NK-92 treated with Interleukin-12 subunit alpha and Interleukin-12 subunit beta, amount 100 ng/mL, for 24 hours (cell line): ENCODE measurements at regions not wholly inside any gene's neighbourhood (a gene's known extent, or its start where the extent isn't known, plus 50 kb on each side); places are given as distances from the start of the nearest gene placed in this dataset.

Experiments
- DNase-seq: peaks from one replicate; lab custom pipeline; 2025; lab: John Stamatoyannopoulos, UW

DNA sequence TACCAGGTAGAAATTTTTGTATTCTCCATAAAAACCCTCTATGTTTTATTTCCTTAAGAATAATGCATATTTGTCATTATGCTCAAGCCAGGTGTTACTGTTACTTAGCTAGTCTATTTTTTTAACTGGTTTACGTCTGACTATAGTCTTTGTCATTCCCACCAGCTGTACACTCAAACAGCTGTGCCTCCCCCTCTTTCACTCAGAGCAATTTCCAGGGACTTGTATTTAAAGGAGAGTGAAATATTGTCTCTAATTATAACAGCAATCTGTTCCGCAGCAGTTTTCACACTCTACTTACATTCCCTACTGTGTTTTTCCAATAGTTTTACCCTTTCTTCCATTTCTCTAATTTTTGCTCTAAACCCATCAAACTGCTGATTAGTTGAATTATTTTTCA, 813.6 kb upstream of the MIR17HG start:
- DNase-seq: no peak

DNA sequence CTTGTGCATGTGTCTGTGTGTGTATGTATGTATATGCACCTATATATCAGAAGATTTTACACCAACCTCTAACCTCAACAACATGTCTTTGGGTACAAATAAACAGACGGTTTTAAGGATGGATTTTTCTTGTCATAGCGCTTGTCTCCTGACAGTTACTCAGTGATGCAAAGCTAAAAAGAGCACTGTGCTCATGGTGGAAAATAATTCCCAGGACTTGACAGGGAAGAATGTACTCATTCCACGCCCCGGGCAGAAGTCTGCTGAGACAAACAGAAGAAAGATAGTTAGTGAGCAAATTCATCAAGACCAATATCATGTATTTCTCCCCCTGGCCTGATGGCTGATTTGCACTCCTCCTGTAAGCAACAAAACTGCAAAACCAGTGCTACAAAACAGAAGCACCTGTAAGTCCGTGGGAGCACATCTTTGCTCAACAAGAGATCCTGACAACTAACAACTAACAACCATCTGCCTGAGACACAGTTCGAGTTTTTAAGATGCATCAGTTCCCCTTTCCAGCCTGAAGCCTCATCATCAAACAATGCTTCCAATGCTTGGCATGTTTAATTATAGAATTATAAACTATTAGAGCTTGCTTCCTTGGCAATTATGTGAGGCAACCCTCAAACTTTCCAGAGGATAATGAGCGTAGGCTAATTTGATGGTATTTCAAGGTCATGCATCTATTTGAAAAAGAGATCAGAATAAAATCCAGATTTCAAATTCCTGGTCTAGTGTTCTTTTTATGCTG, 812.7 kb upstream of the MIR17HG start:
- DNase-seq: no peak

DNA sequence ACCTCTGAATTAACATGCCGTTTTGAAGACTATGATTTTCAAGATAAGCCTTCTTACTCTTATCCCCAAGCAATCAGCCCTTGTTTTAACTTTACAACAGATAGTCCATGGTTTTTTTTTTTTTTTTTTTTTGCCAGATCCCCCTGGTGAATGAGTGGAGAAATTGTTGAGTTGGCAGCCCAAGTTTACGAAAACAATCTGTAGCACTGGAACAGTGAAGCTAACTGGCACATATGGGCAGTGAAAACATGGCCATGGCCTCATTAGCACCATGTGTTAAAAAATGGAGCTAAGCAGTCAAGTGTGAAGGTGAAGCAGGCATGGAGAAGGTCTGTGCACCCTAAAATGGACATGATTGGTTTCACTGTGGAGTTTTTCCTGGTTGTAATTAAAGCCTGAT, 812.1 kb upstream of the MIR17HG start:
- no peak for DNase-seq

DNA sequence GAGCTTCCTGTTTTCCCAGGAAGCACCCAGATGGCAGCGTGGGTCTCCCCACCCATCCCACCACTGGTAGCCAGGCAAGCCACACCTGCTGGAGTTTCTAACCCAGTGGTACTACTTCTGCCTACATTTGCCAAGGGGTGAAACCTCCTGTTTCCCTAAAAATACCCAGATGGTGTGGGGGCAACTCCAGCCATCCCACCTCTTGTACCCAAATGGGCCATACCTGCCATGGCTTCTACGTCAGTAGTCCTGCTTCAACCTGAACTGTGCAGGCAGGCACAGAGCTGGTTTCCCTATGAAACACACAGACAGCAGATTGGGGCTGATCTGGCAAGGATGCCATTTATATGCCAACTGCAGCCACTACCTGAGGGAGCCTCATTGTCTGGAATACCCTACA, 809.4 kb upstream of the MIR17HG start:
- DNase-seq: no peak

DNA sequence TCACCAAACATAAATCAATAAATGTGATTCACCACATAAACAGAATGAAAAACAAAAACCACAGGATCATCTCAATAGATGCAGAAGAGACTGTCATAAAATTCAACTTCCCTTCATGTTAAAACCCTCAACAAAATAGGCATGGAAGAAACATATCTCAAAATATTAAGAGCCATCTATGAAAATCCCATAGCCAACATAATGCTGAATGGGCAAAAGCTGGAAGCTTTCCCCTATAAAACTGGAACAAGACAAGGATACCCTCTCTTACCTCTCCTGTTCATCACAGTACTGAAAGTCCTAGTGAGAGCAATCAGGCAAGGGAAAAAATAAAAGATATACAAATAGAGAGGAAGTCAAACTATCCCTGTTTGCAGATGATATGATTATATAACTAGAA, 806.1 kb upstream of the MIR17HG start:
- no peak for DNase-seq

DNA sequence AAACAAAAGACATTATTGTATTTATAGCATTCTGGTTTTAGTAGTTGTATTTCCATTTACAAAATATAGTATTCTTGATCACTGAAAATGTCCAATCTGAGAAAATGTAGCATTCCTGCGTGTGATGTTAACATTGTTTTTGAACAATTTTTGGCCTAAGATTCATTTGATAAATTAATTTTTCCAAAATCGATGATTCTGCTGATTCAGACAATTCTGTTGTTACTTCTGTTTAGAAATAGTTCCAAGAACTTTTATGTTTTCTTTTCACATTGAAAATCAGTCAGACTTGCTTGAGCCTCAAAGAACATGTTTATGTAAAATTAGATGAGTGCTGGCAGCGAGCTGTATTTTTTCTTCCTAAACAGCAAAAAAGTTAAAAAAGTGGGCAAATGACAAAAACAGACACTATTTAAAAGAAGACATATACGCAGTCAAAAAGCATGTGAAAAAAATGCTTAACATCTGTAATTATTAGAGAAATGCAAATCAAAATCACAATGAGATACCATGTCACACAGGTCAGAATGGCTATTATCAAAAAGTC, 804.5 kb upstream of the MIR17HG start:
- no peak for DNase-seq

DNA sequence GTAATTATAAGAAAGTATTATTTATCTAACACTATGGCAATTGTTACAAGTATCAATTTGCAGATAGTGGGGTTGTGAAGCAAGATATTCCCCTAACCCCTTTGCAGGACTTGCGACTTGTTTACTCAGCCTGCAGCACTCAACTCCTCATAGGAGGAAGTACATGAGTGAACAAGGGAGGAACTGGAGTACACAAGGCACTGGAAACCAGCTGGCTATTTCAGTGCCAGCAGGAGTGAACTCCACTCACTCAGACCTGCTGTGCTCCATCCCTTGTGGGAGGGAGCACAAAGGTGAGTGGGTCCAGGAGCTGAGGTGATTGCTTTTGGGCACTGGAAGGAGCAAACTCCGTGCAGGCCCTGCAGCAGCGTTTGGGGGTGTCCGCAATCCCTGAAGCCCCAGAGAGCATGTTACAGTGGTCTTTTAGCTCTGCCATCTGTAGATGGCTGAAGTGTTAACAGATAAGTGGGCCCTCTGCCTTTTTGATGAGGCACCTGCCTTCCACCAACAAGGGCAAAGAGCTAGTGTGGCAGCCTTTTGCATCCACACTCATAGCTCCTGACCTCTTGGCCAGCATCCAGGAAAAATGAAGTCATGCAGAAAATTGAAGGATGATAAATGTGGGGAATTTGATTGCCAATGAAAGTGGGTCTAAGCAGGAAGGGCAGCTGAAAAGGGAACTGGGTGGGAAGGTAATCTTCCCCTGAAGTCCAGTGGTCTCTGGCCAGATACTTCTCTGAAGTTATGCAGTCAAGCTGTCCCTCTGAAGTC, 802.2 kb upstream of the MIR17HG start:
- DNase-seq: no peak

- DNase-seq: no peak
These were observed 800.2 kb upstream of the MIR17HG start for GRCh38 chr13:90547272-90547790.

GRCh38 chr13:90551253-90551652, 796.2 kb upstream of the MIR17HG start:
- no peak for DNase-seq

GRCh38 chr13:90552702-90553101, 794.8 kb upstream of the MIR17HG start:
- no peak for DNase-seq

DNA sequence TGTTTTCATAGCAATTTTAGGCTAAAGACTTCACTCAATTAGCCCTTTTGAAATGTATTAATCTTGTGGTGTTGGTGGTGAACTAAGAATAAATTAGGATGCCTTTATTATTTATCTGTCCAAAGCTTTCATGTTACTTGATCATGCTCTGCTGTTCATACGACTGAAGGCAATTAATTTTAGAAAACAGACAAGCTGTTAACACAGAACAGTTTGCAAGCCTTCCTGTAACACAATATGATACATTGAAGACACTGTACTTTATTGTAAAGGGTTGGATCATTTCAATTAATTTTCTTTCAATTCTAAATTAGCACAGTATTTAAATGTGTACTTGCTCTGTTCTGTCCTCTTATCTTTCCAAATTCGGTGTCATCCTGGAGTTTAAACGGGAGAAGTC, 794.3 kb upstream of the MIR17HG start:
- DNase-seq: no peak

- DNase-seq: no peak
These were observed 789.9 kb upstream of the MIR17HG start for GRCh38 chr13:90557626-90558025.

DNA sequence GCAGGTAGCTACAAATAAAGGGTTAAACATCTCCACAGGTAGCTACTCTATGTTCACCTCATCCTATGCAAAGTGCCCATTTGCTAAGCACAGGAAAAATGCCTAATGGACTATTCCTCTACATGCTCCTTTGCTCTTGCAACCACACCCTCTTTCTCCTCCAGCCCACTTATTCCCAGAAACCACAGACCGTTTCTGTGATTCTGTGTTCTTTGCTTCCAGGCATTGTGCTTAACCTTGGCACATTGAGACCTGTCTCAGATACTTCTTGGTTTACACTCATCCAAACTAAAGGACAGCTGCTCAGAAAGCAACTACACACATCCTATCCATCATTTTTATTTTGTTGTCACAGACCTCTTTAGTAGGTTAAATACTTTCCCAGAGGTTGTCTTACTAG, 785.0 kb upstream of the MIR17HG start:
- DNase-seq: no peak

- DNase-seq: no peak
These were observed 783.4 kb upstream of the MIR17HG start for GRCh38 chr13:90564096-90564495.

- DNase-seq: no peak
These were observed 782.9 kb upstream of the MIR17HG start for GRCh38 chr13:90564566-90564965.

DNA sequence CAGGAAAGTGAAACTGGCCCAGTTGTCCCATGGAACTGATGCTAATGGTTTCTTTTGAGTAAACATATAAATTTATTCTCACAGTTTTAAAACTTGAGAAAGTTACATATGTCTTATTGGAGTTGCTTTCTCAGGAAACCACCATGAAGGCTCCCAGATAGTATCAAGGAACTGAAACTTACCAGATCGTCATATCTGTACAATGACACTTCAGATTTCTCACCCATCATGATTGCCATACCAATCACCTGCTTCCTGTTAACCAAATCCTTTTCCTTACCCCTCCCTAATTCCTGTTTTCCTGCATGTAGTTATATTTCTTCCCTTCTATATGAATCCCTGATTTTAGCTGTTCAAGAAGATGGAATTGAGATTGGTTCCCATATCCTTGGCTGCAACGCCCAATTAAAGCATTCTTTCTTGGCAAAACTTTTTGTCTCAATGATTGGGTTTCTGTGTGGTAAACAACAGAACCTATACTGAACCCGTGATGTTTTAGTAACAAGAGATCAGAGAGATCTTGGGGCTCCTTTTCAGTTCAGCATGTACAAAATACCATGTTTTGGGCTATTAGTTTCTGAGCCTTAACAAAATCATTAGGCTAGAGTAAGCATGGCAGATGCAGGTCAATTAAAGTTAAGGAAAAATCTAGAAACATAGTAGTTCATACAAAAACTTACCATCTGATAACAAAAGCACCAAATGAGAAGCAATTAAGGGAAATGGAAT, 781.3 kb upstream of the MIR17HG start:
- no peak for DNase-seq

DNA sequence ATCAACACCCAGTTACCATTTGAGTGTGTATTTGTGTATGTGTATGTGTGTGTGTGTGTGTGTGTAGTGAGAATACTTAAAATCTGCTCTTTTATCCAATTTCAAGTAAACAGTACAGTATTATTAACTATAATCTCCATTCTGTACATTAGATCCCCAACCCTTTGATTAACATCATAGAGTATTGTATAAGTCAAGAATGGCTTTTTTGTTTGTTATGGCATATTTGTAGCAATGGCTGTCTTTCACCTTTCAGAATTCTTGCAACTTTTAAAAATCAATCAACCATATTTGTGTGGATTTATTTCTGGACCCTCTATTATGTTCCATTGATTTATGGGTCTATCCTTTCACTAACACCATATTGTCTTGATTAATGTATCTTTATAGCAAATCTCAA, 779.3 kb upstream of the MIR17HG start:
- DNase-seq: no peak

DNA sequence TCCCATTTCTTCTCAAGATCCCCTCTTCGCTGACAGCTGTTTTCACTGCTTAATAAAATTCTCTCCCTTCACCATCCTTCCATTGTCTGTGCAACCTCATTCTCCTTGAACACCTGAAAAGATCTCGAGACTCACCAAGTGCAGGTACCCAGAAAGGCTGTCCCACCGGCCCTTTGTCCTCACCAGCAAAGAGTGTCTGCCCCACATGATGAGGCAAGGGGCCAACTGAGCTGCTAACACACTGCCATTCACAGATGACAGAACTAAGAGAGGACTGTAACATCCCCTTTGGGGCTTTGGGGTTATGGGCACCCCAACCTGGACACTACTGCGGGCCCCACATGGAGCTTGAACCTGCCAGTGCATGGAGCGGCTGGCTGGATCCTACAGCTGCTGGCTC, 771.4 kb upstream of the MIR17HG start:
- DNase-seq: no peak

DNA sequence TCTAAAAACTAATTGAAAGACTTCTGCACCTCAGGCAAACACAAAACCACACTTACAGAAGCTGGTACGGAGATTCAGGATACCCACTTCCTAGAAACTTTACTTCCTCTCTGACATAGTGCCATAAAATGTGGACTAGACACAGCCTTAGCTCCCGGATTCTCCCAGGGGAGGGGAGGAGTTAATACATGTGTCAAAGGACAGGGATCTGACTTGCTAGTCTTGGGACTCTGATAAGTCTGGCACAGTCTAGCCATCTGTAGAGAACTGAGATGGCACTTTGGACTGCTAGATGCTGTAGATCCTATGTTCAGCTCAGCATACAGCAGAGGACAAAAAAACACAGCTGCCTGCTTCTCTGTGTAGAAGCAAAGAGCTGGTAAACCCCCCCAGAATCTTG, 769.8 kb upstream of the MIR17HG start:
- no peak for DNase-seq

- no peak for DNase-seq
These were observed 762.1 kb upstream of the MIR17HG start for GRCh38 chr13:90585392-90585791.

DNA sequence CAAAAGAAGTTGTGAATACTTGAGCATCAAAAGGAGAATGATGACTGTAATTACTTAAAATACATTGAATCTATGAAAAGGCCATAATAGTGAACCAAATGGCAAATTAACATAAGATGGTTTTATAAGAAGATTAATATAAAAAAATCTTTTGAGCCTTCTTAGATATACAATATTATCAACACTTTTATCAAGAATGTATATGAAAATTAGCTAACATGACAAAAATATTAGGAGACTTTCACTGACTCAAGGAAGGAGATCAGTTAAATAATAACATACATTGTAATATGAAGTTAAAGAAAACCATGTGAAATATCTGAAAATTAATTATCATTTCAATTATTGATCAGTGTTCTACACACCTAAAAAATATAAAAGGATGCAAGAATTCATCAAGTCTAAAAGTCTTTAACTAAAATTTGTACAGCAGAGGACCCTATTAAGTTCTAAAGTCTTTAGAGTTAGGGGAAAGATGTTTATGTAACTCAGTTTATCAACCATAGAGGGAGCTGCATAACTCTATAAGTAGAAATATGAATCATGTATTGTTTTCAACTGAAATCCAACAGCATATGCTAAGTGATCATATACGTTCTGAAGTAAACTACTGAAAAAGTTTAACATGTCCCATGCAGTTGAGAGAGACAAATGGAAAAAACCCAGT, 756.1 kb upstream of the MIR17HG start:
- no peak for DNase-seq

- DNase-seq: no peak
These were observed 755.6 kb upstream of the MIR17HG start for GRCh38 chr13:90591927-90592268.
